Ishikawa (cell line): ENCODE measurements at regions not wholly inside any gene's neighbourhood (a gene's known extent, or its start where the extent isn't known, plus 50 kb on each side); places are given as distances from the start of the nearest gene placed in this dataset.

Source experiments
- CEBPB ChIP-seq: IDR thresholded peaks from 2 replicates; pipeline ENCODE4 v1.6.1; 2012
- CREB1 ChIP-seq: IDR thresholded peaks from 2 replicates; pipeline ENCODE4 v1.6.1; 2012; ENCODE audit warnings: low read depth
- EGR1 ChIP-seq: IDR thresholded peaks from 2 replicates; pipeline ENCODE4 v1.6.1; 2012
- EP300 ChIP-seq: IDR thresholded peaks from 2 replicates; pipeline ENCODE4 v1.6.1; 2012; ENCODE audit warnings: borderline replicate concordance
- FOXM1 ChIP-seq: IDR thresholded peaks from 2 replicates; pipeline ENCODE4 v1.6.1; 2012; ENCODE audit warnings: low read depth, borderline replicate concordance
- MAX ChIP-seq: IDR thresholded peaks from 2 replicates; pipeline ENCODE4 v1.6.1; 2012
- NFIC ChIP-seq: IDR thresholded peaks from 2 replicates; pipeline ENCODE4 v1.6.1; 2012
- RAD21 ChIP-seq: IDR thresholded peaks from 2 replicates; pipeline ENCODE4 v1.6.1; 2012; ENCODE audit warnings: low read depth
- REST ChIP-seq: IDR thresholded peaks from 2 replicates; pipeline ENCODE4 v1.6.1; 2012; ENCODE audit warnings: low read depth, mild to moderate bottlenecking
- TAF1 ChIP-seq: IDR thresholded peaks from 2 replicates; pipeline ENCODE4 v1.6.1; 2012; ENCODE audit warnings: low read depth, mild to moderate bottlenecking
- TCF12 ChIP-seq: IDR thresholded peaks from 2 replicates; pipeline ENCODE4 v1.6.1; 2012; ENCODE audit warnings: low read depth
- TEAD4 ChIP-seq: IDR thresholded peaks from 2 replicates; pipeline ENCODE4 v1.6.1; 2012
- USF1 ChIP-seq: IDR thresholded peaks from 2 replicates; pipeline ENCODE4 v1.6.1; 2012
- YY1 ChIP-seq: IDR thresholded peaks from 2 replicates; pipeline ENCODE4 v1.6.1; 2012; ENCODE audit warnings: low read depth
- ZBTB7A ChIP-seq: IDR thresholded peaks from 2 replicates; pipeline ENCODE4 v1.6.1; 2012; ENCODE audit warnings: low read depth

GRCh38 chr5:165228184-165228583, 1722.8 kb downstream of the MAT2B start:
- TF ChIP-seq TEAD4: no peak

- TF ChIP-seq CREB1: no peak
- no peak for TF ChIP-seq MAX
- TF ChIP-seq FOXM1: no peak
- no peak for TF ChIP-seq TAF1
- TF ChIP-seq RAD21: no peak
- TF ChIP-seq CEBPB: no peak
- TF ChIP-seq NFIC: no peak
Observed at GRCh38 chr5:165231821-165232508, 1726.5 kb downstream of the MAT2B start.

- no peak for TF ChIP-seq TEAD4
- no peak for TF ChIP-seq CEBPB
- TF ChIP-seq USF1: no peak
- no peak for TF ChIP-seq YY1
- TF ChIP-seq TAF1: no peak
- TF ChIP-seq ZBTB7A: no peak
- TF ChIP-seq FOXM1: no peak
- TF ChIP-seq EGR1: no peak
- no peak for TF ChIP-seq TCF12
- TF ChIP-seq CREB1: no peak
- TF ChIP-seq NFIC: no peak
- TF ChIP-seq MAX: no peak
Observed at GRCh38 chr5:165232509-165233028, 1727.2 kb downstream of the MAT2B start.

GRCh38 chr5:165241811-165242210, 1736.4 kb downstream of the MAT2B start:
- no peak for TF ChIP-seq CREB1
- TF ChIP-seq TEAD4: no peak
- no peak for TF ChIP-seq REST
- no peak for TF ChIP-seq EP300
- no peak for TF ChIP-seq MAX
- no peak for TF ChIP-seq FOXM1
- TF ChIP-seq NFIC: no peak
- TF ChIP-seq EGR1: no peak
- TF ChIP-seq TCF12: no peak
- TF ChIP-seq ZBTB7A: no peak

- no peak for TF ChIP-seq FOXM1
- TF ChIP-seq CEBPB: no peak
- TF ChIP-seq EGR1: no peak
- no peak for TF ChIP-seq YY1
- TF ChIP-seq REST: no peak
- TF ChIP-seq EP300: no peak
- TF ChIP-seq MAX: no peak
- no peak for TF ChIP-seq TCF12
- TF ChIP-seq USF1: no peak
- no peak for TF ChIP-seq ZBTB7A
- TF ChIP-seq TEAD4: no peak
- no peak for TF ChIP-seq TAF1
- no peak for TF ChIP-seq NFIC
- TF ChIP-seq RAD21: no peak
- TF ChIP-seq CREB1: no peak
Observed at GRCh38 chr5:165242646-165243045, 1737.2 kb downstream of the MAT2B start.

GRCh38 chr5:165244407-165244806, 1739.0 kb downstream of the MAT2B start:
- TF ChIP-seq FOXM1: no peak
- no peak for TF ChIP-seq EP300
- no peak for TF ChIP-seq NFIC
- TF ChIP-seq MAX: no peak
- TF ChIP-seq CEBPB: no peak
- no peak for TF ChIP-seq TAF1
- no peak for TF ChIP-seq TCF12
- no peak for TF ChIP-seq REST
- no peak for TF ChIP-seq EGR1
- TF ChIP-seq YY1: no peak
- no peak for TF ChIP-seq USF1
- TF ChIP-seq ZBTB7A: no peak
- no peak for TF ChIP-seq TEAD4
- no peak for TF ChIP-seq CREB1
- TF ChIP-seq RAD21: no peak
